ENCODE measurements at regions not wholly inside any gene's neighbourhood (a gene's known extent, or its start where the extent isn't known, plus 50 kb on each side); places are given as distances from the start of the nearest gene placed in this dataset.
A peak's percentile ranks its signal among the peaks of the same experiment; 100 is the strongest.

GRCh38 chr1:97996880-97997279 lies 76.0 kb upstream of the DPYD start:
- no peak overlapping the region for H3K27ac ChIP-seq
- no peak for TF ChIP-seq CTCF (conservative IDR thresholded peaks at IDR 0.05)

- TF ChIP-seq CTCF (conservative IDR thresholded peaks at IDR 0.05), result no peak
- no peak overlapping the region for H3K27ac ChIP-seq
Measured at GRCh38 chr1:97989094-97989680, 68.4 kb upstream of the DPYD start.

GRCh38 chr1:97986041-97987005 lies 65.5 kb upstream of the DPYD start:
- H3K27ac ChIP-seq, result no peak overlapping the region

GRCh38 chr1:97983126-97983525 lies 62.3 kb upstream of the DPYD start:
- no peak for TF ChIP-seq CTCF (conservative IDR thresholded peaks at IDR 0.05)
- H3K27ac ChIP-seq, result no peak overlapping the region

More at GRCh38 chr1:97986041-97987005, 65.5 kb upstream of the DPYD start:
- TF ChIP-seq CTCF (conservative IDR thresholded peaks at IDR 0.05), result no peak

- no peak for TF ChIP-seq CTCF (conservative IDR thresholded peaks at IDR 0.05)
- H3K27ac ChIP-seq, result peak overlapping the region; percentile 25; the same call in 1 of the 2 replicates
Measured at GRCh38 chr1:97980530-97980929, 59.7 kb upstream of the DPYD start.

- H3K27ac ChIP-seq, result no peak overlapping the region
- TF ChIP-seq CTCF (conservative IDR thresholded peaks at IDR 0.05), result no peak
Measured at GRCh38 chr1:97976801-97977200, 56.0 kb upstream of the DPYD start.

Data from VCaP (cell line).